EH (cell line): ENCODE measurements at regions not wholly inside any gene's neighbourhood (a gene's known extent, or its start where the extent isn't known, plus 50 kb on each side); places are given as distances from the start of the nearest gene placed in this dataset.

ENCODE experiments used
- DNase-seq: peaks from one replicate; pipeline ENCODE4 v3.0.0-alpha.2; 2015; ENCODE audit warnings: low read depth

- DNase-seq, result no peak
Observed at GRCh38 chr20:61163031-61163430, 89.0 kb upstream of the CDH4 start.

- DNase-seq, result peak; percentile 53
Observed at GRCh38 chr20:61166324-61166723, 85.7 kb upstream of the CDH4 start.

GRCh38 chr20:61168605-61169004 lies 83.5 kb upstream of the CDH4 start:
- DNase-seq, result no peak

DNA sequence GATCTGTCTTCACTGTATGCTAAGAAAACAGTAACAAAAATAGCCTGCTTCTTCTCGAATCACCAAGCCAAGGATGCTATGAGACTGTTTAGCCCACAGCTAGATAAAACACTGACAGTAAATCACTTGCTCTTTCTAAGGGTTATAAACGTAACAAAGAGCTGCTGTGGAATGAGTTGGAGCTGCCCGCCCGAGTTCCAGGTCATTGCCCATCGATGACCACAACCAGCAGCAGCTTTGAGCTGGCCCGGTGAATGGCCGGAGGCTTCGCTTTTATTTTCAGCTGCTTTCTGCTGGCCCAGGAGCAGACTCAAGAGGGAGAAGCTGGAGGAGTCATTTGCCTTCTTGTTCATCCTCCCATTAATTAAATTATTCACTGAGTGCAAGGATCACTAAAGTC lies 82.2 kb upstream of the CDH4 start:
- DNase-seq, result no peak

GRCh38 chr20:61170496-61171320 lies 81.4 kb upstream of the CDH4 start:
- no peak for DNase-seq

GRCh38 chr20:61173267-61173666 lies 78.8 kb upstream of the CDH4 start:
- no peak for DNase-seq

DNA sequence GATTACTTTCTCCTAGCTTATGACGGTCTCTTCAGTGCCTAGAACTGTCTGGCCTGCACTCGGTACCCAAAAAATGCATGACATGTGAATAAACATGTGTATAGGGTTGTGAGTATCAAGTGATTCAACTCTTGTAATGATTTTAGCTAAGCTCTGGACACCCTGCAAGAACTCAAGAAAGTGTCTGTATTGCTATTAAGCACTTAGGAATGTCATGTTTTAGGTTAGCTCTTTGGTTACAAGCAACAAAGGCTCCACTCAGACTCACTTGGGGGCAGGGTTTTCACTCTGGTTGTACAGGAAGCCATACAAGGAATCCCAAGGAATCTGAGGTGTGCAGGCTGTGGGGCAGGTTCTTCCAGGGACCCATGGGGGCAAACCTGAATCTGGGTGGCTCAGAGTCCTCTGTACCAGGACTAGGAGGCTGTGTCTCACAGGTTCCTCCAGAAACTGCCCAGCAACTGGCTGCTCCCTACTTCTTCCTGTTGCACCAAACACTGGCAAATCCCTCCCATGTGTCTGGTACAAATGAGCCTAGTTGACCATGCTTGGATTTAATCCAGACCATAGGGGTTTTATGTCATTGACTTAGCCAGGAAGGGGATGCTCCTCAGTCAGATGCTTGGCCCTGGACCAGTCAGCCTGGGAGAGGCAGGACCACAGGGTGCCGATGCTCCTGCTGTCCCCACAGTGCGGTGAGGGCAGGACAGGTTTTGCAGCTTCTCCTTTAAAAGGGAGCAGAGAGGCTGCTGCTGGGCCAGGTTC lies 77.9 kb upstream of the CDH4 start:
- DNase-seq, result peak; percentile 32

DNA sequence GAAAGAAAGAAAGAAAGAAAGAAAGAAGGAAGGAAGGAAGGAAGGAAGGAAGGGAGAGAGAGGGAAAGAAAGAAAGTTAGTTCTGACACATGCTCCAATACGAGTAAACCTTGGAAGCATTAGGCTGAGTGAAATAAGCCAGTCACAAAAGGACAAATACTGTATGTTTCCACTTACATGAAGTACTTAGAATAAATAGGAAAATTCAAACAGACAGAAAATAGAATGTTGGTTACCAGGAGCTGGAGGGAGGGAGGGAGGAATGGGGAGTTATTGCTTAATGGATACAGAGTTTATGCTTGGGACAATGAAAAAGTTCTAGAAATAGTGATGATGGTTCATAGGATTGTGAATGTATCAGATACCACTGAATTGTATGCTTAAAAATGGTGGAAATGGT lies 75.2 kb upstream of the CDH4 start:
- no peak for DNase-seq

DNA sequence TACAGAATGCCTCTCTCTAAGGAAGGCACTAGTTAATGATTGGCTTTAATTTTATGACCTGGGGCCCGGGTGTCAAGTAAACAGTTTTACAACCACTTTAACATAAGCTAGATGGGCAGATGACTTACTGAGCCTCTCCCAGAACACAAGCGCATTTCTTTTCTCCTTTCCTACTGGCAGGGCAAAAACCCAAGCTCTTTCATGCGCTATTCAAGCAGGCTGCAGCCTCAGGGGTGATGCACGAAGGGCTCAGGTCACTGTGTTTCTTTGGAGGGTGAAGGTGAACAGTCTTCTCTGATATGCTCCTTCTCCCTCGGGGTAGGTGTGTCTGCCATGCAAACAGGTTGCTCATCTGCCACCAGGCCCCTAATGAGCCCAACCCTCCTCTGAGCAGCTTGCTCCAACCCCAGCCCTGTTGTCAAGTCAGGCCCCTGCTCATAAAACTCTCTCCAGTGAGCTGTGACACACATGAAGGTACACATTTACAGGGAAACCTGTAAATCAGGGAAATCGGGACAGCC lies 73.5 kb upstream of the CDH4 start:
- DNase-seq, result no peak

DNA sequence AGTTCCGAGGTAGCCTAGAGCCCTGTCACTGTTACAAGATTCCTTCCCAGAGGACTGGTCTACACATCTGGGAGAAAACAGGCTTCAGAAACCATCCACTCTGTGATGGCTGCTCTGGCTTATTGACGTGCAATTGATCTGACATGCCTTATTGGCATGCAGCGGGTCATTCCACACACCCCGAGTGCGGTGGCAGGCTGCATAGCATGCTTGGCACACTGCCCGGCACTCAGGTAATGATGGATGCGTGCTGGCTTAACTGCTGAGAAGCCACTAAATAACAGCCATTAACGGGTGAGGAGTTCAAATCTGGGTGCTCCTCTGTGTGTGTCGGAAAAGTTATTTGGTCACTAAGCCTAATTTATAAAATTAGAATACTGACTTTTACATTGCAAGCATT lies 67.9 kb upstream of the CDH4 start:
- DNase-seq, result no peak

DNA sequence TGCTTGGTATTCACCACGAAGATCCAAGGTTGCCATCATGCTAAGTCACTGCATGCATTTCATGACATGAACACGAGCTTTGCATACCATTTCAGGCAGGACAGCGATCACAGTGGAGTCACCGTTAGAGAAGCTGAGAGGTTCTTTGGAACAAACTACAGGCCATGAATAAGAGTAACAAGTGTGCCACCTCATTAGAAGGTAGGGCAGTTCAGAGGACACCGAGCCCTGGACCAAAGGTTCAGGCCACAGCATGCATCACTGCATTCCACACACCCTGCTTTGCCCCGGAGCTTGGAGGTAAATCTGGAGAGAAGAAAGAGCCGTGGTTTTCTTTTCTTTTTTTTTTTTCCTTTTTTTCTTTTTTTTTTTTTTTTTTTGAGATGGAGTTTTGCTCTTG lies 66.9 kb upstream of the CDH4 start:
- DNase-seq, result peak; percentile 39

GRCh38 chr20:61185841-61186601 lies 66.0 kb upstream of the CDH4 start:
- DNase-seq, result peak; percentile 96

DNA sequence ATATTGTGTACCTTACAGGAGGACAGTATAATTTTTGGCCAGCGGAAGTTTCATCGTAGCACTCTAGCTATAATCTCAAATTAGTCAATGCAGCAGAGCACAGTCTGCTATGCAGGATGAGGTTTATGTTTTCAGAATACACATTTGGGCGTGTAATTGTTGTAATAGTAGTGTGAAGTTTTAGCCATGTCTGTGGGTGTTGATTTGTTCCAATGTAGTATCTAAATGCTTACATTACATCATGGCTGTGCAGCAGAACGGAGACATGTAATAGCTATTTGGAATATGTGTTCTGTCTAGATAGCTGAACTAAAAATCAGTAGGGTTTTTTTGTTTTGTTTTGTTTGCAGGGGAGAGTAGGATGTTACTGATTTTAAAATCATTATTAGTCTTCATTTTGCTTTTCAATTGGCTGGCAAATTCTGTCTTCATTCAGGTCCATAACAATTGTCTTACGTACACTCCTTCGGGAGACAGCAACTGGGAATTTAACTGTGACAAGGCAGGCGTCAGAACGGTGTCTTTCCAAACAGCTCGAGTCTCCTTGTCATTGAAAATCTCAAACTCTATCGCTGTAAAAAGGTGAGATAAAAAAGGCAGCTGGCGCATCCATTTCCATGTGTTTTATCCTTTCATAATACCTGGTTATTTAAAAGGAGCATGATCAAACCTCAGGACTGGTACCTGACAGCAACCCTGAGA lies 65.1 kb upstream of the CDH4 start:
- DNase-seq, result peak; percentile 15

DNA sequence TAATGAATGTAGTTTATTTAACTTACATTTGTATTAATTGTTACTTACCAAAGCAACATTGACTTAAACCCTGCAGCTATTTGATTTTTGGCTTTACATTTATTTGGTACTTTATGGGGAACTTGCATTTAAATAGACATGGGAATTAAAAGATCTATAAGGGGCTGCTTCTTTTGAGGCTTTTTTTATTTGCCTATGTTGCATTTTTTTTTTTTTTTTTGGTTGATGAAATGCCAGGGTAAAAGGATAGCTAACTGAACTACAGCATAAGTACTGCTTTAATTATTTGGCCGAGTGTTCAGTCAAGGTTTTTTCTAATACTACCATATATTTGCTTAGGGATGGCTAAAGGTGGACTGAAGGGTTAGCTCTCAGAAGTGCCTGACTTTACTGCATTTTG lies 62.5 kb upstream of the CDH4 start:
- DNase-seq, result no peak

DNA sequence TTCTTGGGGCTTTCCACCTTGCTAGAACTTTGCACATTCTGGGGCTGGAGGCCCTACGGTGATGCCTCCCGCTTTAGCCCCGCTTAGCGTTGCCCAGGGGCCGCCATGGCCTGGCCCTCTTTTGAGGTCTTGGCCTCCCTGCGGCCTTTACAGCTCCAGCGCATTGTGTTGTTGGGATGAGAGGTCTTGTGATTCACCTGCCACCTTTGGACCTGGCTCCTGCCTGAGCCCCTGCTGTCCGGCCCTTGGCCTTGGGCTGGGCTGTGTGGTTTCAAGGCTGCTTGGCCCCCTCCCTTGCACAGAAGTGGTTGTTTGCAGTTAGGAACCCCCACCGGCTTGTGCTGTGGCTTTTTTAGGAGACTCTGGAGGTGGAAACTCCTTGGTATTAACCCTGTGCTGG lies 61.0 kb upstream of the CDH4 start:
- no peak for DNase-seq

DNA sequence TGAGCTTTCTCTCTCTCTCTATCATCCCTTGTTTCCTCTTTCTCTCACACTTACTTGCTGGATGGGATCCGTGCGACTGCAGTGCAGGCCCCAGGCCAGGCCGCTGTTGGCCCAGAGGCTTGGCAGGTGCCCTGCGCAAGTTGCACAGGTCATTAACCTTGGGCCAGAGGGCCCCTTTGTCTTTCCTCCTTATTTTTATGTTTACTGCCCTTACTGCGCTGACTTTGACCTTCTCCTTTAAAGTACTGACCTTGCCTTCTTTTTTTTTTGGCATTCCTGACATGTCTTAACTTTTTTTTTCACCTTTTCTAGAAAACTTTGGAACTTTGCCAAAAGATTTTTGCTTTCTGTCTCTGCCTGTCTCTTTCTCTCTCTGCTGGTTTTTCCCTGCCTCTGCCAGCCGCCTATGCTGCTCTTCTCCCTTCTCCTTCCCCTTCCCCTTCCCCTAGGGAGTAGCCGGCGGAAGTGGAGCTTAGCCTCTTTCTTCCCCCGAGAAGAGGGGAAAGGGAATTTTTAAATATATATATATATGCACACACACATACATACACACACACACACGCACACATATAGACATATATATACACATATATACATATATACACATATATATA lies 59.6 kb upstream of the CDH4 start:
- no peak for DNase-seq

DNA sequence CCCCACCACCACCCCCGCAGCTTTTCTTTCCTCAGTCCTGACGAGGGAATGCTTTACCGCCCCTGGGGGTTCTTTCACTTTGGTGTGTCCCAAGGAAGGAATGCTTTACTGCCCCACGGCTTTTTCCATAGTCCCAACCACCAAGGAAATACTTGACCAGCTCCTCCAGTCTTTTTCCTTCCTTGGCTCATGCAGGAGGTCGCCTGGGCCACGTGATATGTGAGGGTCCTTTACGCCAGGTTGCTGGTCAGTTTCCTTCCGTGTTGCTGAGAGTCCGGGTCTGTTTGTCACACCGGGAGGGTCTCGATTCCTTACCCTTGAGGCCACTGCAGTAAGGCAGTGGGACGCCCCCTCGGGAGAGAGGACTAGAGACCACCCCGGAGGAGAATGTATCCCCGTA lies 58.9 kb upstream of the CDH4 start:
- no peak for DNase-seq
